GM19452 (cell line): ENCODE measurements at regions not wholly inside any gene's neighbourhood (a gene's known extent, or its start where the extent isn't known, plus 50 kb on each side); places are given as distances from the start of the nearest gene placed in this dataset.

Experiments
- ATAC-seq: cut with Tn5 transposase; IDR thresholded peaks from one replicate; pipeline ENCODE4 v1.9.1; 2021; ENCODE audit not compliant: unreplicated experiment

DNA sequence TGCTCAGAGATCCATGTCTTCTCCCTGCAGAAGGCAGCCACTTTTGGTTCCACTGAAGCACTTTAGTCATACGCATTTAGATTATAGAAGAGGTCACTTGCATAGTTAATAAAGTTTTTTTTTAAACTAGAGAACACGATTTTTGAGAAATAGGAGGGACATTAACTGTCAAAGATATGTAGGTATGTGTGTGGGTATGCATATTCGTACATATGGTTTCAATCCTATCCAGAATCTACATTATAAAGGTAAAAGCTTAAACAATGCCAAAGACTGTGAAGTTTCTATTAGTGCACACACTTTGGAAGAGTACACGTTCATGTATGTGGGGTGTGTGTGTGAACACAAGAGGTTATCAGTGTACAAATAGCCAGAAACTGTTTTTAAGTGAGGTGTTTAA lies 103.2 kb downstream of the BTBD3 start:
- ATAC-seq = no peak

DNA sequence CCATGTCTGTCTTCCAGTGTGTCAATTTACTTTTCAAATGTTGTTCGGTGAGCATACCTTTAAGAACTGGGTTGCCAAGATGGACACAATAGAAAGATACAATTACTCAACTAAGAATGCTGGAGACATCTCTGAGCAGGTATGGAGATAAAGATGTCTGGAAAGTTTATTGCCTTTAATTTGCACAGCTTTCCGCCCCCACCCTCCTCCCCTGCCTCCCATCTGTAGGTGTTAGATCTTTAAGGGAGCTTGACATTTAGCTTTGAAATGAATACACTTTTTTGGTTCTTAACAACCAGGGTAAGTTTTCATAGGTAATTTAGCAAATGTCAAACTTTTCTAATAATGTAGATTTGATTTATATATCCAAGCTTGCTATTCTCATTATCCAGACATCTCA lies 104.4 kb downstream of the BTBD3 start:
- no peak for ATAC-seq

DNA sequence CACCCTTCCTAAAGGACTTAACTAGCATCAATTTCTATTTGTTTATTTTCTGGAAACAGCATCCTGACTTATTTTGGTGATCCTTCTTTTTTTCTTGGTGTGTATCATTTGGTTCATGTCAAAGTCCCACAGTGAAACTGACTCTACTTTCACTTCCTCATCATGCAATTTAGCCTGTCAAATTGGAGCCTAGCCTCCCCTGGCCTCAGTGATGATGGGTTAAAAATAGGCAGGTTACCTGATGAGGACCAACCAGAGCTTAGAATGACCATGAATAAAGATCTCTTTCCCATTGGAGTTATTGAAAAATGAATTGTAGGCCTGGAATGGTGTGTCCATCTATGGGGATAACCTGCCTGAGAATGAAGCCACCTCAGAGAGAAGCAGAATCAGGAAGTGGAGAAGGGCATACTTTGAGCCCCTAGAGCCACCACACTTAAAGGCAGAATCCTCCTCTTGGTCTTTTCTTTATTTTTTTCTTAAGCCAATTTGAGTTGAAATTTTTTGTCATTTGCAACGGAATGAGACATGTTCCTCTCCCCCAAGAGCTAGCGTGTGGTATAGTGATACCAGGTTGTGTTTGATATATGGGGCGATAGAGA lies 105.6 kb downstream of the BTBD3 start:
- no peak for ATAC-seq

DNA sequence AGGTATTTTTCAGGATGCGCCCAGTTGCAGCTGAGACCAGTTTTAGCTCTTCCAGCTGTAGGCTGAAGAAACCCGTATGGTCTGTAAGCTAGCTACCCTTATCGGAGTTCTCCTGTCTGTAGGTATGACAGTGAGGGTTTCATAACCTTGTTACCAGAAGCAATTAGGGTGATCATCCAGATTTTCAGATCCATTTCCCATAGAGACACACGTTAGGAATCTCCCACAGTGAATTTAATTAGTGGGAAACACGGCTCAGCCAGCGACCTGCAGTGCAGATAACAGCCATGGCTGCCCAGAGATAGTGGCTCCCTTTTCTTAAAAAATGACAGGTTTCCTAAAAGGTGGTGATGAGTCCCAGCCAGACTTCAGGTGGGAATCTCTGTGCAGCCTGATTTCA lies 111.1 kb downstream of the BTBD3 start:
- no peak for ATAC-seq

DNA sequence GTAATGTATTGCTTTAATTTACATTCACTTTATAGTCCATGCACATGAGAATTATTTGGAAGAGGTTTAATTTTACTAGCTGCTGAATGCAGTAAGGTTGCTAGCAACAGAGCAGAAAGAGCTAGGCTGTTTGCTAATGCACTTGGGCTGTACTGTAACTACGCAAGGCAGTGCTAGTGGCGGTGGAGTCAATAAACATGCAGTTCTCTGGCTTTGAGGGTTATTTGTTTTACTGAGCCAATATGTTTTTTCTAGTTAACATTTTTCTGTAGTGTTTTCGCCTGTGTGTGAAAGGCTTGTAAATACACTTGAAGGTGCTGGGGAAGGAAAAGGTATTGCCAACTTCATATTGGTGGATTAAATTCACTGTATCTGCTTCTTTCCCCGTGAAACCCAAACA lies 112.8 kb downstream of the BTBD3 start:
- no peak for ATAC-seq

DNA sequence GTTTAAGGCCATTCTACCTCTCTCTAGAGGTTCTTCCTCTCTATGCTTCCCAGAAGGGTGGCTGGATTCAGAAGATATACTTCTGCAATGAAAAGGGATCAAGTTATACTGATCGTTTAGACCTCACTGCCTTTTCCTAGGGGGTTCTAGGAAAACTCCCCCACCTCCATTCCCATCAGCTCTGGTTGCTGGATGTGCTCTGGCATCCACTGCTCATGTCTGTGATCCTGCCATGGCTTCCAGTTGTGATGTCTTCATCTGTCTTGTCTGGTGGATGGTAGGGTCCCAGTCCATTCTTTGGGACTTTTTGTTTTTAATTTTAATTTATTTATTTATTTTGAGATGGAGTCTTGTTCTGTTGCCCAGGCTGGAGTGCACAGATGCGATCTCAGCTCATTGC lies 118.4 kb downstream of the BTBD3 start:
- no peak for ATAC-seq

DNA sequence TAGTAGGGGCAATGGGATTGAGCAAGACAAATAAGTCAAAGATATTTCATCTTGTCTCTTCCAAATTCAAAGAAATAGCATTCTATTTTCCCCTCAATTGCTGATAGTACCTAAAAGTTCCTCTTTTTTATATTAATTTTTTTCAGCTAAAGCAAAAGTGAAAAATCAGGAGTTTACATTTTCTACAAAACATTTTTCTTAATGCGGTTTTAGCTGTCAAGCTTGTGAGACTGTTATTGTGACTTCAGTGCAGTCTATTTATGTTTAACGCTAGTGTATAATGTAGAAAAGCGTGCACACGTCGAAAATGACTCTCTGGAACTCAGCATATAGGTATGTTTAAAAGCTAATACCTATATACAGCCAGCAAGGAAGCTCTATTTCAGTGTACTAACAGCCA lies 119.8 kb downstream of the BTBD3 start:
- ATAC-seq = no peak

DNA sequence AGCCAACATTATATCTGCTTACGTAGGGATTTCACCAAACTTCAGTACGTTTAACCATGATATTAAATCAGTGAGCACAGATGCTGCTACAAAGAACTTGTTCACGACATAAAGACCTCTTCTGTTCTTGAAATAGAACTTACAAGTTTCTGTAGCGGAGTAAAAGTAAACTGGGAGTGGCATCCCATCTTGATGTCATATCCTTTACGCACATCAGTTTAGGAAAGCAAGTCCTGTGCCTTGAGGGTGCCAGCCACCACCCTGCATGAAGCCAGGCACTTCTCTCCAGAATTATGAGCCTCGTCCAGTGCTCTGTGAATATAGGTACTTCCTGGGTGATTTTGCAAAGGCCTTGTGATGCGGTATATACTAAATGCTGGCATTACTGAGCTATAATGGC lies 122.6 kb downstream of the BTBD3 start:
- no peak for ATAC-seq

DNA sequence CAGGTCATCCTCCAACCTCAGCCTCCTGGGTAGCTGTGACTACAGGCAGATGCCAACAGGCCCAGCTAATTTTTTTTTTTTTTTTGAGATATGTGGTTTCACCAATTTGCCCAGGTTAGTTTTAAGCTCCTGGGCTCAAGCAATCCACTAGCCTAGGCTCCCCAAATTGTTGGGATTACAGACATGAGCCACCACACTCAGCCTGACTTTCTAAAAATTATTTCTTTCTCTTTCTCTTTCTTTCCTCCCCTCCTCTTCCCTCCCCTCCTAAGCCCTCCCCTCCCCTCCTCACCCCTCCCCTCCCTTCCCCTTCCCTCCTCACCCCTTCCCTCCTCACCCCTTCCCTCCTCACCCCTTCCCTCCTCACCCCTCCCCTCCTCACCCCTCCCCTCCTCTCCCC lies 127.3 kb downstream of the BTBD3 start:
- ATAC-seq = no peak

DNA sequence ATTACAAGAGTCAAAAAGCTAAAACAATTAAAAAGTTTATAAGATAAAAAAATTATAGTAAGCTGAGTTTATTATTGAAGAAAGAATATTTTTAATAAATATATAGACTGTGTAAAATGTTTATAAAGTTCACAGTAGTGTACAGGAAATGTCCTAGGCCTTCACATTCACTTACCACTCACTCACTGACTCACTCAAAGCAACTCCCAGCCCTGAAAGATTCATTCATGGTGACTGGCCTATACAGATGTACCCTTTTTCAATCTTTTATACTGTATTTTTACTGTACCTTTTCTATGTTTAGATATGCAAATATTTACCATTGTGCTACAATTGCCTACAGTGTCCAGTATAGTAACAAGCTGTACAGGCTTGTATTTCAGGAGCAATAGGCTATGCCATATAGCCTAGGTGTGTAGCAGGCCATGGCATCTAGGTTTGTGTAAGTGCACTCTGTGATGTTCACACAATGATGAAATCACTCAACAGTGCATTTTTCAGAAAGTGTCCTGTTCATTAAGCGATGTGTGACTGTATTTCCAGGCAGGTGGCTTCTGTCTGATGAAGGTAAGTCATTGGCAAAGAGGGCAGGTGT lies 130.2 kb downstream of the BTBD3 start:
- ATAC-seq = no peak

DNA sequence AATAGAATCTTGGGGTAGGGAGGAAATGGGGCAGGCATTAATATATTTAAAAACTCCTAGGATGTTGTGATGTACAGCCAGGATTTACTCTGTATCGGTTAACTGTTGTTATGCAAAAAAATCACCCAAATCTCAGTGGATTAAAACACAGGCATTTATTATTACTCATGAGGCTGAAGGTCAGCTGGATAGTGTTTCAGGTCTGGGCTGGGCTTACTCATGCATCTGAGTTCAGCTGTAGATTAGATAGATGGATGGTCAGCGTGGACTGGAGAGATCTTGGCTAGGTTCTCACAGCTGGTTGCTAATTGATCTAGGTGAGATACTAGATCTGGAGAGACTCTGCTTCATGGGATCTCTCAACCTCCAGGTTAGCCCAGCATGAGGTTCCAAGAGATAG lies 131.4 kb downstream of the BTBD3 start:
- no peak for ATAC-seq

DNA sequence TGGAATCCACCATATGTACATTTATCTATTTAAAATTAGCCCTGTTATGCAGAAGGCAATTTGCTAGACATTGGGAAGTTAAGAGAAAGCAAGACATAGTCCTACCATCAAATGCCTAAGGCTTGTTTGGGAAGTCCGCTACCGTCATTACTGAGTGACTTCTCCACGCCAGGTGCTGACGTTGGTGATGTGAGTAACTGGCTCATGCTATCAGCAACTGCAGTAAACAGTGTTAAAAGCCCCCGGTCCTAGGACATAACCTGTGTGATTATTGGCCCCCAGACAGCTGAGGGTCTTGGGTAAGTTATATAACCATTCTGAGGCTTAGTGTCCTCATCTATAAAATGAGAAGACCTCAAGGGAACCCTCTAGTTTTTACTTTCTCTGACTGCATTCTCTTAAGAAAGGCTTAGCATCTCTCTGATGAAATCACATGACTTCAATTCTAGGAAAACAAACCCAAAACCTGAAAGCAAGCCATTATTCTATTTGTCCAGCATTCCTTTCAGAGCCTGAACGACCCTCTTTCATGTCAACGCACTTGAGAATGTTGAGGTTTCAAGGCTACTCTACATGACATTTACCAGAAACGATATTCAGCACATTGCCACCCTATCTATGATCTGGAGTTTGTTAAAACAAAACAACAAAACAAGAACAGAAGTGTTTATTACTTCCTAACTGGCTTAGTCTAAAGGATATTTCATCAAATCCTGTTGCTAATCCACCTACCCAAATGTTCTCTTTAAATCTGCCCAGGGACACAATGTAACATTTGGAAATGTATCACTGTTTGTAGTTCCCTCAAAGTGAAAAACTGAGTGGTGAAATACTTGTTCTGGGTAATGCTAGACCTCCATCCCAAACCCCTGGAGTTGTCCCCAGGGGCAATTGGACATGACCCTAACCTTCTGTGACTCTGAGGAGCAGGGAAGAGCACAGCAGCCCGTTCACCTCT lies 133.8 kb downstream of the BTBD3 start:
- ATAC-seq = no peak

DNA sequence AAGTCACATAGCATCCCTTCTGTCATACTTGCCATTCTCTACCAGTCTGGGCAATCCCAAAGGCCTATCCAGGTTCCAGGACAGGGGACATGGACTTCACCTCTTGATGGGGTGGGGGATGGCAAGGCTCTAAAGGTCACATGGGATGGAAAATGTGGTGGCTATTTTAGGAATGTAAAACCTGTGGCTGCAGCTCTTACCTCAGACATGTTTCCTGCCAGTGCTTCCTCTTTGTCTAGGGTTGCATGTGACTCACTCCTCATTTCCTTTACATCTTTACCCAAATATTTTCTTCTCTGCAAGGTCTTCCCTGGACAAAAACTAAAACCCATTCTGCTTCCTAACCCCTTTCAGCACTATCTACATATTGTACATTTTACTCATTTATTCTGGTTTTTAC lies 135.7 kb downstream of the BTBD3 start:
- no peak for ATAC-seq

DNA sequence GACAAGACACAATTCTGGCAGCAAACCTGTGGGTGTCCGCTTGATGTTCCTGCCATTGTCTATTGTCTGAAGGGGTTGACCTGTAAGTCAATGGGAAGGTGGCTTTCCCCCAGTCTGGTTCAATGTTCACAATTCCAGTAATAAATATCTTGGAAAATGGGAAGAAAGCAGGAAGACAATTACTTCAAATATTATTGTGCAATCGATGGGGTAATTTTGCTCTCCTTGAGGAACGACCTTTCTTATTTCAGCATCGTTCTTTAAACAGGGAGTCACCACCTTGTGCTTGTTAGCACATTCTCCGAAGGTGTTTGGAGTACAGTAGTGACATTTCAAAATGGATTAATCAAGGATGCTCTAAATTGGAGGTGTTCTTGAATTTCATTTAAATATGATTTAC lies 136.9 kb downstream of the BTBD3 start:
- ATAC-seq = no peak

DNA sequence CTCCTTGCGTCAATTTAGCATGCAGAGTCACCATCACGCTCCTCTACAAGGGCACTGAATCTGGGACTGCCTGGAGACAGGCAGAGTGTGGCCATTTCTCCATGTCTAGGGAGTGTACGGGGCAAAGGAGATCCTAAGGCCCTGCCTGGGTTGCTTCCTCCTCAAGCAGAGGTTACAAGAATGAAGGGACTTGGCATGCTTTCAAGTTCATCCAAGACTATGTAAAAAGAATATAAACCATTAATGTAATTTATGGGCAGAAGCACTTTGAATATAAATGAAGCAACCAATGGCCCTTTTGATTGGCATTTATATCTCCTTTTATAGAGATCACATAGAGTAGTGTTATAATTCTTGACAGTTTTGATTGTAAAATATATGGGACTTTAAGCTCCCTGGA lies 137.5 kb downstream of the BTBD3 start:
- no peak for ATAC-seq

DNA sequence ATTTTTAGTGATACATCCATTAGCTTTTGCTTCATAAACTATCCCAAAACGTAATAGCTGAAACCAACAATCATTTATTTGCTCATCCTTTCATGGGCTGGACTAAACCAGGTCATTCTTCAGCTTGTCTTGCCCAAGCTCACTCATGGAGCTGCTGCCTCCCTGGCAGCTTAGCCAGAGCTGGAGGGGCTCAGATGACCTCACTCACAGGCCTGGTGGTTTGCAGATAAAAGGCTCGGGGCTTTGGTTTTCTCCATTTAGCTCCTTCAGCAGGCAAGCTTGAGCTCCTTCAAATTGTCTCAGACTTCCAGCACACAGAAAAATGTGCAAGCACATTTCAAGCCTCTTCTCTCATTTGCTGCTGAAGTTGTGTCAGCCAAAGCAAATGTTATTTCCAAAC lies 139.1 kb downstream of the BTBD3 start:
- no peak for ATAC-seq

DNA sequence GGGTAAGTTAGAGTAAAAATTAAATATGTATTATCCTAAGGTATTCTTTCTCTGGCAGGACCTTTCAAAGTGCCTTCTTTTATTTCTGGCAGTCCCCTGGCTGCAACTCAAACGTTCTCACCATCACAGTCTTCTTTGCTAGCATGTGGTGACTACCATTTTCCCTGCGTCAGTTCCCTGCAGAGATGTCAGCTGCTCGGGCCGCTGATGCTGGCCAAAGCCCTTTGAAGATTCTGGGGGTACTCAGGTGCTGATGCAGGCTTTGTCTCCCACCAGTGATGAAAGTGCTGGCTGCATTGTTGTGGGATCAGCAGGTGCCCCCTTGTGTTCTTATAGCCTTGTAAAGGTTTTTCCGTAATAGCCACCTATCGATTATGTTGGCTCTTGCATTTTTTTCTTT lies 140.1 kb downstream of the BTBD3 start:
- ATAC-seq = no peak

DNA sequence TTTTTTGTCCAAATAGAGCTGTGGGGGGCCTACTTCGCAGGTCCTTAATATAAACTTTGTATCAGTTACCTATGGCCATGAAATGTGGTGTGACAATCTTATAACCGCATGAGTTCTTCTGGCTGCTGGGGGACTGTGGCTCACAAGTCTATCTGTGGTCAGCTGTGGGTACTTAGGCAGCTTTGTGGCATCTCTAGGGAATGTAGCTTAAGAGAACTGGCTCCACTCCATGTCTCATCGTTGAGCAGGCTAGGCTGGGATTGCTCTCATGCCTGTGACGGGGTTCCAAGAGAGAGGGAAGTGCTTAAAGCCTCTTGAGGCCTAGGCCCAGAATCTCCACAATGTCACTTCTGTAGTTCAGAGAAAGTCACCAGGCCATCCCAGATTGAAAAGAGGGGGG lies 140.5 kb downstream of the BTBD3 start:
- ATAC-seq = no peak

DNA sequence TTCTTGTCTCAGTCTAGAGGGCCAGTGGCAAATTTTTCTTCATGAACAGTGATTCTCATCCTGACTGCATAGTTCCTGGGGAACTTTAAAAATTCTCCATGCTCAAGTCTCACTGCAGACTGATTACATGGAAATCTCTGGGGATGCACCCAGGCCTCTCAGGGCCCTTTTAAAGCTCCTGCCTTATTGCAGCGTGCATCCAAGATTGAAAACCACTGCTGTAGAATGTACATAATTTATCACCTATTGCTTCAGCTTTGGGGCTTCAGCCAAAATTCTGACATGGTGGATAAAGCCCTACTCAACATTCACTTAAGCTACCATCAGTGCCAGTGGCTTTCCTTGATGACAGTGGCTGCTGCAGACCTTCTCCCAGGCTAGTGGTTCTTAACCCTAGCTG lies 143.8 kb downstream of the BTBD3 start:
- ATAC-seq = no peak

DNA sequence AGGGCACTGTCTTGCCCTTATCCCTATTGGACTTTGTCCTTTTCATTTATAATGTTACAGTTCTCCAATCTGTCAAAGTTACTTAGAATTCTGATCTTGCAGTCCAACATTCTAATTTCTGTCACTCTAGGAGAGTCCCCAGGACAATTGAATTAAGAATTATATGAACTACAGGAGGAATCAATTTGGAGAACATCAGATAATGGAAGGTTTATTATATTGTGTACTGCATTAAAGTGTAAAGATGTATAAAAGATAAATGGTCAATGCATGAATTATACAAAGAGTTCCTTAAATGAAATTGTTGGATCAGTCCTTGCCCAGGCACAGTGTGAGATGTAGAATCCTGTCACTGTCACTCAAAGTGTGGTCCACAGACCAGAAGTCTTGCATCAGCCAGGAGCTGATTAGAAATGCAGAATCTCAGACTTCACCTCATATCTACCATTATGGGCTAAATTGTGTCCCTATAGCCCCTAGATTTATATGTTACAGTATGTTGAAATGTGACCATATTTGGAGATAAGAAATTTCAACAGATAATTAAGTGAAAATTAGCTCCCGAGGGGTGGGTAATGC lies 145.5 kb downstream of the BTBD3 start:
- ATAC-seq = no peak

DNA sequence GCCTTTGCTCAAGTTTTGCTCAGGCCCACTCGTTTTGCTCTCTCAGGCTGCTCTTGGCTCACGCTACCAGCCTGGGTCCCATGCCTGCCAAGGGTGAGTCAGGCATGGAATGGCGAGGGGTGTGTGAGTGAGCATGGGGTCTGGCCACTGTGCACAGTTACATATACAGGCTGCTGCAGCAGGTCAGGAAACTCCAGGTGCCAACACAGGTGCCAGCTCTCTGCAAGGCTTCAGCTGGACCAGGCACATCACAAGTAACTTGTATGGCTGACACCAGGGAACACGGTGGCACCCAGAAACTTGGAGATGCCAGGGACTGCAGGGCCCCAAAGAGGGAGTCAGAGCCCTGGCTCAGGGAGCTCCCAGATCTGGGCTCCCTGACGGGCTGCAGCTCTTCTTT lies 146.8 kb downstream of the BTBD3 start:
- no peak for ATAC-seq

DNA sequence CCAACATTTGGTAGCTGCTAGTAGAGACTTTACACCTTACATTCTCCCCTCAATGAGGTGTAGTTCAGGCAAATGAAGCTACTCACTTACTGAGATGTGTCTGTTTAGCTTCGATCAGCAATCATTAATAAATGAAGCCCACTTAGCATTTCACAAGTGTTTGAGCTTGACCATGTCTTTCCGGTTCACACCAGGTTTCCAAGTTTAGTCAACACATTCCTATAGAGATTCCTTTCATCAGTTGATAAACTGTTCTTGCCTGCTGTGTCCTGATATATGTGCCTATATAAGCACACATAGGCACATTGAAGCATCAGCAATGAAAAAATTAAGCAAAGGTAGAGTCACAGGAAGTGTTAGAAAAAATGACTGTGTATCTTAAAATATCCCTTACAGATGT lies 150.0 kb downstream of the BTBD3 start:
- ATAC-seq = no peak
